GM12878 (cell line): ENCODE measurements at regions not wholly inside any gene's neighbourhood (a gene's known extent, or its start where the extent isn't known, plus 50 kb on each side); places are given as distances from the start of the nearest gene placed in this dataset.

Experiments
- BACH1 ChIP-seq: fragments of 450-650 bp; IDR thresholded peaks from 2 replicates; pipeline ENCODE4 v1.6.1; 2017; ENCODE audit warnings: mild to moderate bottlenecking, borderline replicate concordance
- BMI1 ChIP-seq: fragments of 450-650 bp; IDR thresholded peaks from 2 replicates; pipeline ENCODE4 v1.6.1; 2016; ENCODE audit warnings: mild to moderate bottlenecking, moderate library complexity, borderline replicate concordance
- CBFB ChIP-seq: IDR thresholded peaks from 2 replicates; pipeline ENCODE4 v1.6.1; 2016; ENCODE audit warnings: antibody characterized with exemption, low read depth
- E4F1 ChIP-seq: fragments of 450-650 bp; IDR thresholded peaks from 2 replicates; pipeline ENCODE4 v1.6.1; 2018; ENCODE audit warnings: borderline replicate concordance, mild to moderate bottlenecking; ENCODE audit not compliant: partially characterized antibody
- TCF12 ChIP-seq: IDR thresholded peaks from 2 replicates; pipeline ENCODE4 v1.6.1; 2011; ENCODE audit warnings: low read depth, mild to moderate bottlenecking, low read length
- TF ChIP-seq, protein P1 (sequence below): fragments of 450-650 bp; formaldehyde crosslinking; IDR thresholded peaks from 2 replicates; pipeline ENCODE4 v1.4.0; 2022; ENCODE audit warnings: mild to moderate bottlenecking, moderate library complexity

- TF ChIP-seq, protein P1, sequence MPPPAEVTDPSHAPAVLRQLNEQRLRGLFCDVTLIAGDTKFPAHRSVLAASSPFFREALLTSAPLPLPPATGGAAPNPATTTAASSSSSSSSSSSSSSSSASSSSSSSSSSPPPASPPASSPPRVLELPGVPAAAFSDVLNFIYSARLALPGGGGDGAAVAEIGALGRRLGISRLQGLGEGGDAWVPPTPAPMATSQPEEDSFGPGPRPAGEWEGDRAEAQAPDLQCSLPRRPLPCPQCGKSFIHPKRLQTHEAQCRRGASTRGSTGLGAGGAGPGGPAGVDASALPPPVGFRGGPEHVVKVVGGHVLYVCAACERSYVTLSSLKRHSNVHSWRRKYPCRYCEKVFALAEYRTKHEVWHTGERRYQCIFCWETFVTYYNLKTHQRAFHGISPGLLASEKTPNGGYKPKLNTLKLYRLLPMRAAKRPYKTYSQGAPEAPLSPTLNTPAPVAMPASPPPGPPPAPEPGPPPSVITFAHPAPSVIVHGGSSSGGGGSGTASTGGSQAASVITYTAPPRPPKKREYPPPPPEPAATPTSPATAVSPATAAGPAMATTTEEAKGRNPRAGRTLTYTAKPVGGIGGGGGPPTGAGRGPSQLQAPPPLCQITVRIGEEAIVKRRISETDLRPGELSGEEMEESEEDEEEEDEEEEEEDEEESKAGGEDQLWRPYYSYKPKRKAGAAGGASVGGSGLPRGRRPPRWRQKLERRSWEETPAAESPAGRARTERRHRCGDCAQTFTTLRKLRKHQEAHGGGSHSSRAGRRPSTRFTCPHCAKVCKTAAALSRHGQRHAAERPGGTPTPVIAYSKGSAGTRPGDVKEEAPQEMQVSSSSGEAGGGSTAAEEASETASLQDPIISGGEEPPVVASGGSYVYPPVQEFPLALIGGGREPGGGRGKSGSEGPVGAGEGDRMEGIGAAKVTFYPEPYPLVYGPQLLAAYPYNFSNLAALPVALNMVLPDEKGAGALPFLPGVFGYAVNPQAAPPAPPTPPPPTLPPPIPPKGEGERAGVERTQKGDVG (CRISPR knock-in tag) = no peak
- TF ChIP-seq E4F1 (no peak), BACH1 (no peak), TCF12 (no peak), BMI1 (no peak), CBFB (no peak)
- TF ChIP-seq, all 136 proteins: peak for 0
These were observed 161.3 kb downstream of the HNMT start (continued) for GRCh38 chr2:138125306-138126288.
